ENCODE measurements at regions not wholly inside any gene's neighbourhood (a gene's known extent, or its start where the extent isn't known, plus 50 kb on each side); places are given as distances from the start of the nearest gene placed in this dataset.

DNA sequence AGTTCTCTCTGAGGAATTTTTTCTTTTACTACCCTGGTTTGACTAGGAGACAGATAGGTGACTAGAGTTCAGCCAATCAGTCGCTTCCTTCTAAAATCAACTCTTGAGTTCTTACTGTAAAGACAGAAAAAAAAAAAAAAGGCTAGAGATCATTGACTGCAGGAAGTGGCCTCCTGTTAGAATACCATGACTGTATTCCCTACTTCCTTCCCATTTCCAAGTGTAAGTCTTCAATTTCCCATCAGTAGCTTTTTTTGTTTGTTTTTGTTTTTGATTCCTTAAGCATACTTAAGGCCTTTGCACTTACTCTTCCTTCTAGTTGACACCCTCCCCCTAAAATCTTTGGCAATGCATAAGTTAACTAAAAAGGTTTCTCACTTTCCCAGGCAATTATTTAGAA lies 154.3 kb downstream of the HMHB1 start:
- Histone ChIP-seq H3K27me3 (ENCODE audit: low read length) (no peaks in the 10 kb centered on the region), H3K4me3 (ENCODE audit: low read length) (no peak overlapping the region), H3K9ac (ENCODE audit: low read length) (no peak overlapping the region), H3K4me1 (ENCODE audit: insufficient read depth, low read length) (peaks cover 37% of the 10 kb centered on the region), H3K9me3 (ENCODE audit: low read length) (no peaks in the 10 kb centered on the region), H3K4me2 (ENCODE audit: low read length) (no peak overlapping the region), H3K27ac (ENCODE audit: low read length) (peak overlapping the region; percentile 89), H3F3A (ENCODE audit: low read length, unreplicated experiment) (peaks cover 5% of the 10 kb centered on the region), H3K36me3 (ENCODE audit: low read depth, low read length) (no peaks in the 10 kb centered on the region; the same call in 1 of the 2 replicates), H3K9me2 (replicated peaks; ENCODE audit: low read length) (no peaks in the 10 kb centered on the region), H3K79me2 (ENCODE audit: low read length) (no peaks in the 10 kb centered on the region), H2AFZ (ENCODE audit: low read length) (no peak overlapping the region), H4K20me1 (ENCODE audit: low read length) (no peaks in the 10 kb centered on the region)
- CTCF ChIA-PET, result no interaction called here
- no TSS peak for BruUV-seq (replicated peaks)
- intact Hi-C loops (cut with micrococcal nuclease), result loop anchor here (5.0 to 10.0 kb wide), 4 partner anchors 264 to 1041 kb away; no protein-coding TSS in a partner anchor
- DNase-seq (no peak), ATAC-seq (no peak)
- TF ChIP-seq EZH2 (IDR thresholded peaks at IDR 0.05; ENCODE audit: low read length, unreplicated experiment), result no peak
- TF ChIP-seq EZH2phosphoT487 (IDR thresholded peaks at IDR 0.05; ENCODE audit: borderline replicate concordance, low read length), result no peak
- TF ChIP-seq, protein P1, sequence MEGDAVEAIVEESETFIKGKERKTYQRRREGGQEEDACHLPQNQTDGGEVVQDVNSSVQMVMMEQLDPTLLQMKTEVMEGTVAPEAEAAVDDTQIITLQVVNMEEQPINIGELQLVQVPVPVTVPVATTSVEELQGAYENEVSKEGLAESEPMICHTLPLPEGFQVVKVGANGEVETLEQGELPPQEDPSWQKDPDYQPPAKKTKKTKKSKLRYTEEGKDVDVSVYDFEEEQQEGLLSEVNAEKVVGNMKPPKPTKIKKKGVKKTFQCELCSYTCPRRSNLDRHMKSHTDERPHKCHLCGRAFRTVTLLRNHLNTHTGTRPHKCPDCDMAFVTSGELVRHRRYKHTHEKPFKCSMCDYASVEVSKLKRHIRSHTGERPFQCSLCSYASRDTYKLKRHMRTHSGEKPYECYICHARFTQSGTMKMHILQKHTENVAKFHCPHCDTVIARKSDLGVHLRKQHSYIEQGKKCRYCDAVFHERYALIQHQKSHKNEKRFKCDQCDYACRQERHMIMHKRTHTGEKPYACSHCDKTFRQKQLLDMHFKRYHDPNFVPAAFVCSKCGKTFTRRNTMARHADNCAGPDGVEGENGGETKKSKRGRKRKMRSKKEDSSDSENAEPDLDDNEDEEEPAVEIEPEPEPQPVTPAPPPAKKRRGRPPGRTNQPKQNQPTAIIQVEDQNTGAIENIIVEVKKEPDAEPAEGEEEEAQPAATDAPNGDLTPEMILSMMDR (conservative IDR thresholded peaks at IDR 0.05; ENCODE audit: low read depth, low read length), result no peak
- POLR2A ChIA-PET (ENCODE audit: unreplicated experiment), result no interaction called here

DNA sequence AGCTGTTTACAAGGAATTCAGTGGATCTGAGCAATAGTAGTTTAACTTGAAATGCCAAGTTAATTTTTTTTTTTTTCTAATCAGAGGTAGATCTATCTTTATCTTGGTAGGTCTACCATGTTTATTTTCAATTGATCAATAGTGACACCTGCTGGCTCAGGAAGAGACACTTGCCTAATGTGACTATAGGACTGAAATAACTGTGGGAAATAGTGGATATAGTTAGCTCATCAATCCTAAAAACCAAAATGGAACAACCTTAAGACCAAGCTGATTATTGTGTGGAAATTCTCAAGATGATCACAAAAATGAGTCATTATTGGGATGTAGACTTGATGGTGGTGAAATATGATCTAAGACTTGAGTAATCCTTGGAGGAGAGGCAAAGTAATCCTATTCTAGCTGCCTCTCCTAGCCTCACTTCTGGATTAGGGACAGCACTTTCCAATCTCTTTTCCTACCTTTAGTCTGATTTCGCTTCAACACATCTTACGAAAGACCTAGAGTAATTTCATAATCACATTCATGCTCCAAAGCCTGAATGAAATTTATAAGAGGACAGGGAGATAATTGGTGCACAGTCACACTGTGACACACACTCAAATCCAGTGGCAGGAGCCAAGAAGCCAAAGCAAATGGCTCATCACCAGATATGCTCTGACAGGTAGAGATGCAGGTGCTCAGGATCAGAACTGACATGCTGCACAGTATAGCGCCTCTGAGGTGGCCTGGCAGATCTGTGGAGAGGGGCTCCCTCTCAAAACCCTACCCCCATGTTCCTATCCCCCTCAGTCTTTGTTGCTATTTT lies 156.3 kb downstream of the HMHB1 start:
- POLR2A ChIA-PET (ENCODE audit: unreplicated experiment), result no interaction called here
- ATAC-seq (peak; percentile 47), DNase-seq (peak; percentile 77)

More for the DNA sequence above, 156.3 kb downstream of the HMHB1 start:
- Histone ChIP-seq H3K4me2 (ENCODE audit: low read length) (peak overlapping the region; percentile 17; the same call in 1 of the 2 replicates), H3F3A (ENCODE audit: low read length, unreplicated experiment) (peaks cover 5% of the 10 kb centered on the region), H3K4me1 (ENCODE audit: insufficient read depth, low read length) (peaks cover 37% of the 10 kb centered on the region), H3K27ac (ENCODE audit: low read length) (peak overlapping the region; percentile 51), H3K9ac (ENCODE audit: low read length) (peak overlapping the region; percentile 31; the same call in 1 of the 2 replicates), H3K9me2 (replicated peaks; ENCODE audit: low read length) (no peaks in the 10 kb centered on the region), H3K27me3 (ENCODE audit: low read length) (no peaks in the 10 kb centered on the region), H3K4me3 (ENCODE audit: low read length) (no peak overlapping the region), H4K20me1 (ENCODE audit: low read length) (no peaks in the 10 kb centered on the region), H3K9me3 (ENCODE audit: low read length) (no peaks in the 10 kb centered on the region), H3K36me3 (ENCODE audit: low read depth, low read length) (no peaks in the 10 kb centered on the region; the same call in 1 of the 2 replicates), H3K79me2 (ENCODE audit: low read length) (no peaks in the 10 kb centered on the region), H2AFZ (ENCODE audit: low read length) (no peak overlapping the region)
- BruUV-seq (replicated peaks), result no TSS peak
- CTCF ChIA-PET, result interaction anchor here (0.7 to 1.4 kb wide), 5 partner anchors 10 to 175 kb away, joined by 3 to 6 read pairs (median 5); no protein-coding TSS in a partner anchor
- TF ChIP-seq, protein P1 (conservative IDR thresholded peaks at IDR 0.05; ENCODE audit: low read depth, low read length), result peak; percentile 74
- no peak for TF ChIP-seq EZH2phosphoT487 (IDR thresholded peaks at IDR 0.05; ENCODE audit: borderline replicate concordance, low read length)
- intact Hi-C loops (cut with micrococcal nuclease), result loop anchor here (1.0 to 10.0 kb wide), 7 partner anchors 141 to 1043 kb away; no protein-coding TSS in a partner anchor

All from PC-3 (cell line).